22Rv1 (cell line): ENCODE measurements at regions not wholly inside any gene's neighbourhood (a gene's known extent, or its start where the extent isn't known, plus 50 kb on each side); places are given as distances from the start of the nearest gene placed in this dataset.

Experiments
- ZFX ChIP-seq: fragments of 450-650 bp; IDR thresholded peaks from 2 replicates; pipeline ENCODE4 v1.6.1; 2017; ENCODE audit warnings: antibody characterized with exemption, borderline replicate concordance
- TF ChIP-seq, protein P1 (sequence below): fragments of 450-650 bp; IDR thresholded peaks from 2 replicates; pipeline ENCODE4 v1.5.1; 2017; ENCODE audit warnings: mild to moderate bottlenecking

DNA sequence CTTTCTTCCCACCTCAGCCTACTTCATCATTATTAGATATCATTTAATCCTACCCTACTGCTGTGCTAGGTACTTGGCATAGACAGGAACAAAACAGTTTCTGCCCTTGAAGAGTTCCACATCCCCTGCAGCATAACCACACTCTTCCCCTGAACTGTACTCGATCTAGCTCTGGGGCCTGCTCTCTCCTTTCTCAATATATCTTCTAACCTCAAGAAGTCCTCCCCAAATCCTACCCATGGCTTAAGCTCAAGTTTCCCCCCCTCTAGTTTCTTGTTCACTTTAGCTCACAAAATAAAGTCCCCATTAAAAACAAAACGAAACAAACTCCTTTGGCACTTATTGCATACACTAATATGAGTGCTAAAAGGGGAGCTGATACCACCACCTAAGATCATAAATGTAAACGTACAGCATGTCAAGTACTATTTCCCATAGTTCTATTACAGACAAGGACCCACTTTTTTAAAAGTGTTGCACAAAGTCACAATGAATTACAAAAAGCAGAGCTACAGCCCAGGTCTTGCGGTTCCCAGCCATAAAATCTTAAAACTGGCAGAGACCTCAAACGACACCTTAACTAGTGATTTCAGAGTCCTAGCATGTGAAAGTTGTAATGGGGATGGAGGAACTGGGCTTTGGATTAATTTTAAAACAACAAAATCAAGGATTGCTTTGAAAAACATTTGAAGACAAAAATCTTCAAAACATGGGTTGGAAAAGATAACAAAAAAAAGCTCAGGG, 80.7 kb downstream of the PTPDC1 start:
- TF ChIP-seq, protein P1, sequence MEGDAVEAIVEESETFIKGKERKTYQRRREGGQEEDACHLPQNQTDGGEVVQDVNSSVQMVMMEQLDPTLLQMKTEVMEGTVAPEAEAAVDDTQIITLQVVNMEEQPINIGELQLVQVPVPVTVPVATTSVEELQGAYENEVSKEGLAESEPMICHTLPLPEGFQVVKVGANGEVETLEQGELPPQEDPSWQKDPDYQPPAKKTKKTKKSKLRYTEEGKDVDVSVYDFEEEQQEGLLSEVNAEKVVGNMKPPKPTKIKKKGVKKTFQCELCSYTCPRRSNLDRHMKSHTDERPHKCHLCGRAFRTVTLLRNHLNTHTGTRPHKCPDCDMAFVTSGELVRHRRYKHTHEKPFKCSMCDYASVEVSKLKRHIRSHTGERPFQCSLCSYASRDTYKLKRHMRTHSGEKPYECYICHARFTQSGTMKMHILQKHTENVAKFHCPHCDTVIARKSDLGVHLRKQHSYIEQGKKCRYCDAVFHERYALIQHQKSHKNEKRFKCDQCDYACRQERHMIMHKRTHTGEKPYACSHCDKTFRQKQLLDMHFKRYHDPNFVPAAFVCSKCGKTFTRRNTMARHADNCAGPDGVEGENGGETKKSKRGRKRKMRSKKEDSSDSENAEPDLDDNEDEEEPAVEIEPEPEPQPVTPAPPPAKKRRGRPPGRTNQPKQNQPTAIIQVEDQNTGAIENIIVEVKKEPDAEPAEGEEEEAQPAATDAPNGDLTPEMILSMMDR, result no peak
- TF ChIP-seq ZFX, result no peak
